NOMO-1 treated with dmso at 0.1 percent for 144 hours (cell line): ENCODE measurements at regions not wholly inside any gene's neighbourhood (a gene's known extent, or its start where the extent isn't known, plus 50 kb on each side); places are given as distances from the start of the nearest gene placed in this dataset.

Experiments
- DNase-seq: peaks from one replicate; lab custom pipeline; 2025; ENCODE audit not compliant: unreplicated experiment; lab: John Stamatoyannopoulos, UW

DNA sequence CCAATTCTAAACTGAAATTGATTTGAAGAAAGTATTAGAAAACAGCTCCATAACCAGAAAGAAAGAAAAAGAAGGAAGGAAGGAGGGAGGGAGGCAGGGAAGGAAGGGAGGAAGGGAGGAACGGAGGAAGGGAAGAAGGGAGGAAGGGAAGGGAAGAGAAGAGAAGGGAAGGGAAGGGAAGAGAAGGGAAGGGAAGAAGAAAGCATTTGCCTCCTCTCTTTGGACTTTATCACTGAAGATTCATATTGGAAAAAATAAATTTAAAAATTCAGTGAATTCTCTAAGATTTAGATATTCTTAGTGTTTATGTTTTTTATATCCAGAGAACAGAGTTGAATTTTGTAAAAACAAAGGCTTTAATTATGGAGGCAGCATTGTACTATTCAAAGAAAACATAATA lies 68.5 kb upstream of the NXT1 start:
- no peak for DNase-seq

DNA sequence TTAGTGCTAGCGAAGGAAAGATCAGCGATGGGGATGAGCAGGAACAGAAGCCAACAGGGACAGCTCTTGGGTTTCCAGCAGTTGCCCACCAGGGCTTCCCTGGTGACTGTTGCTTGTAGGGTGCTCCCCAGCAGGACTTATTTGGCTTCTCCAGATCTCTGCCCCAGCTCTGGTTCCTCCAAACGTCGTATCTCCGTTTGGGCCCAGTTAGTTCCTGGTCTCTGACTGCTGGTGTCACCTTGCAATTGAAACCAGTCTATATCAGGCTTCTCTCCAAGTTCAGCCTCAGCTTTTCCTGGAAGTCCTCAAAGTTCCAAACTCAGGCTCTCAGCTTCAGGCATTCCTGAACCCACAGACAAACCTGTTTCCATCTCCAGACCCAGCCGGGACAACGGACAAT lies 70.8 kb upstream of the NXT1 start:
- no peak for DNase-seq

DNA sequence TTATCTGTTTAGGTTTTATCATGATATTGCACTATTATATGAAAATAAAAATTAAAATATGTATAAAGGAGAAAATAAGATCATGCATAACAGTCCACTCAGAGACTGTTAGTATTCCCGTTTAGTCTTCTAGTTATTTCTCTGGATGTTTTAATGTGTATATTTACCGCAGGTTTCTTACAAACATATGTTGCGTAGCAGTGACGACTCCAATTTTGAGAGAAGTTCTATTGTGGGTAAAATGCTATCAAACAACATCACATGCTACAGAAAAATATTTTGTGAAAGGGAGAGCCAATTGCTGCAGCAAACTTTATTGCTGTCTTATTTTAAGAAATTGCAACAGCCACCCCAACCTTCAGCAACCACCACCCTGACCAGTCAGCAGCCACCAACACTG lies 72.4 kb upstream of the NXT1 start:
- DNase-seq, result no peak

DNA sequence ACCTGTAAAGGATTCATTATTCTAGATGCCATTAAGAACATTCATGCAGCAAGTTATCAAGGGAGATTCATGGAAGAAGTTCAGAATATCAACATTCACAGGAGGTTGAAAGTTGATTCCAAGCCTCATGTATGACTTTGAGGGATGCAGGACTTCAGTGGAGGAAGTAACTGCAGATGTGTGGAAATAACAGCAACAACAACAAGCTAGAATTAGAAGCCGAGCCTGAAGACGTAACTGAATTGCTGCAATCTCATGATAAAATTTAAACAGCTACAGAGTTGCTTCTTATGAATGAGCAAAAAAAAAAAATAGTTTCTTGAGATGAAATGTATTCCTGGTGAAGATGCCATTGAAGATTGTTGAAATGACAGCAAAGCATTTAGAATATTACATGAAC lies 73.3 kb upstream of the NXT1 start:
- DNase-seq, result peak; percentile 23

DNA sequence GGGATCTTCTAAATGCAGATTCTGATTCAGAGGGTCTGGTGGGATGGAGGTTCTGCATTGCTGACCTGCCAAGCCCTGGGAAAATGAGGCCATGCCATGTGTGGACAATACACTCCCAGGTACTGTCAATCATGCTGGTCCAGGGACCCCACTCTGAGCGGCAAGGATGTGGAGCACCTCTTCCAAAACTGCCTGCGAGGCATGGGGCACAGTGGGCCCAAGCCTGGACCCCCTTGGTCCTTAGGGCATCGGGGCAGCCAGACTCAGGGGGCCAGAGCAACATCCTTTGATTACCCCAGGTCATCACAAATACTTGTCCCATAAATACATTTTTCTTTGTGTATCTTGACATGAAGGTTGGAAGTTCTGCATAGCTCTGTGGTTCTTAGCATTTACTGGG lies 76.8 kb upstream of the NXT1 start:
- no peak for DNase-seq

DNA sequence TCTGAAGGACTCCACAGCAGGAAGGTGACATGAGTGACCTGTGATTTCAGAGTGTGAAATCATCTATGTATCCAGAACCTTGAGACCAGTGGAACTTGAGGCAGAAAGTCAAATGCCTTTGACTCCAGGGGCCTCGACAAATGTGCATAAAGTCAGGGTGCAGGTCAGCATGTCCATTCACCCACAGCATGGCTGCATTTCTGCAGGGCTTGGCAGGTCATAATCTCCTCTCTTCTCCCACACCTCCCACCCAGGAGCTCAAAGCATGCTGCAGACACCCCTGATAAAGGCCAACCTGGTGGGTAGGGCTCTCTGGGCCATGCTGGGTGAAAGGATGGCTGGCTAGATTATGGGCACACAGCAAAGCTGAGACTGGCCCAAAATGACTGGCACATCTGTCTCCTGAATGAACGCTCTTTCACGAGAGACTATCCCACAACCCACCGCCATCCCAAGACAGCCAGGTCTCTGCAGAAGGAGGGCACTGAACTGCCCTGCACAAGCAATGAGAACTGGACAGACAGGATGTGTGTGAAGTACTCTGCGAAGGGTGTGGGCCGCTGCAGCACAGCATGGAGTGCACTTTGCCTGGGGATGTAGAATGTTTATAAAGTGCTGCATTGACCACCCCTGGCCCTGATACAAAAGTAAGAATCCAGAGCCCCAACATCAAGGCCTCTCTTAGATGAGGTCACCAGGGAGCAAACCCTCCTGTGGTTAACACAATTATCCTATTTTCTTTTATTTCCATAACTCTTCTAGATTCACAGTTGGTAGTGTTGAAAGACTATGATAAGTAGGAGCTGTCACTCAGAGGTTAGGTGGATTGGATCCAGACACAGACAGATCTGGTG lies 78.2 kb upstream of the NXT1 start:
- no peak for DNase-seq

DNA sequence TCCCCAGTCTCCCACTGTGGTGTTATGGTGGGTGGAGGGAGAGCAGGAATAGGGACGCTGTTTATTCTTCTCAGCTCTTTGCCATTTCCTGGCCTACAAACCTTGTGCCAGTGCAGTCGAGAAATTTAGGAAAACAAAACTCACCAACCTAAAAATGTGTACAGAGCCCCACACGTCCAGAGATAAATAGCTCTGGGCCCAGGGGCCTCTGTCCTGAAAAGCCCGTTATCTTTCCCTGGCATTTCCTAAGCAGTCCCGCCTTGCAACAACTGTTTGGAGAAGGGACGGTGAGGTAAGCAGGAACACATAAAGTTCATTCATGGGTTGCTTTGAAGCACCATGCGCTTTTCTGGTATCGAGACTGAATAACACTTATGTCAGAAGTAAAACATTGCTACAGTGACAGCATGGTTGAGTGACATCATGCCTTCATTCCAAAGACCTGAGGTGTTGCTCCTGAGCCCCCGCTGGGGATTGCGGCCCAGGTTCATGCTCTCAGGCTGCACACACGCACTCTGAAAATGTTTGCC lies 80.1 kb upstream of the NXT1 start:
- no peak for DNase-seq

DNA sequence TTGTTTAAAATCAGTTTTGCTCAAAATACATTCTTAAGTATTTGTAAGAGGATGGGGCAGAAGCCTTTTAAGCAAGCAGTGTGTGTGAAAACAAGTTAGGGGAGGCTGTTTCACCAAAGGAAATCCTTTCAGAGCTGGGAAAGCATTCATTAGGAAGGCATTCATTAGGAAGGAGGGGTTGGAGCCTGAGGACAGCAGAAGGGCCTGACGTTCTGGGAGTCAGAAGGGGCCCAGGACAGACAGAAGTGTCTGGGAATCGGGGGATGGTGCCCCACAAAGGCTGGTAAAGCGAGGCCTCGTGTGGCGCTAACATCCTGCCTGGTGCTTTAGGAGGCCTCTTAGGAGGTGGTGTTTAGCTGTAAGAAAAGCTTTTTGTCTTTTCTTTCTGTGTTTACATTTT lies 80.6 kb upstream of the NXT1 start:
- no peak for DNase-seq

DNA sequence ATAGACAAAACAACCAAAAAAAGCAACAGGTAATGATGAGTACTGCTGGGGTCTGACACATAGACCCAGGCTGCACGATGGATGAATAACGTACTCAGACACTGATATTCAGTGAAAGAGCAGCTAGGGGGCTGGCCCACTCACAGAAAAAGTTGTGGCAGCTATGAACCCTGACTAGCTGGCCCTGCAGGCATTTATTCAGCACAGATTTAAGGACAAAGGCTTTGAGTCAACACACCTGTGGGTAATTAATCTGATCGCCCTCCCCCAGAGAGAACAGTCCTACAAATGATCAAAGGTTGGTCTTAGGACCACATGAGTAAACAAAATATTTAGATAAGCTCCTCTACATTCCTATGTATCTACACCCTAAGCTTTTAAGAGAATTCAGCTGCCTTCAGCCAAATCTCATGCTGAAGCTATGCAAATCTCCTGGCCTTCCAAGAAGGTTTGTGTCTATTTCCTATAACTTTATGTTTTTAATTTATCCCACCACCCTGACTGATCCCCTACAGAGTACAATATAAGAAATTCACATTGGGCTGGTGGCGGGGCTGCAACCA lies 81.7 kb upstream of the NXT1 start:
- no peak for DNase-seq

DNA sequence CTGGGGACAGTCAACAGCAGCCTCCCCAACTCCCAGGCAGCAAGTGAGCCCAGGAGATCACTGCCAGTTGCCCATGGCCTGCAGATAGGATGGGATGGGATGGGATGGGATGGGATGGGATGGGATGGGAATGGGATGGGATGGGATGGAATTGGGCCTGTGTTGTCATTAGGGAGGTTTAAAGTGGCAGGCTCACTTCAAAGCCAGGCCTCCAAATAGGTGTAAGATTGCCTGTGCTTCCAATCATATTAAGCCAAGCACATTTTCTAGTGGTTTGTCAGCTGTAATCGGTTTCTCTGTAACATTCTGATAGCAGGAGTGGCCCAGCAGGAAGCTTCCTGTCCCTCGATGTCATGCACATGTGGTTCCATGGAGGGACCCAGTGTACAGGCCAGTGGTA lies 82.7 kb upstream of the NXT1 start:
- DNase-seq, result no peak

DNA sequence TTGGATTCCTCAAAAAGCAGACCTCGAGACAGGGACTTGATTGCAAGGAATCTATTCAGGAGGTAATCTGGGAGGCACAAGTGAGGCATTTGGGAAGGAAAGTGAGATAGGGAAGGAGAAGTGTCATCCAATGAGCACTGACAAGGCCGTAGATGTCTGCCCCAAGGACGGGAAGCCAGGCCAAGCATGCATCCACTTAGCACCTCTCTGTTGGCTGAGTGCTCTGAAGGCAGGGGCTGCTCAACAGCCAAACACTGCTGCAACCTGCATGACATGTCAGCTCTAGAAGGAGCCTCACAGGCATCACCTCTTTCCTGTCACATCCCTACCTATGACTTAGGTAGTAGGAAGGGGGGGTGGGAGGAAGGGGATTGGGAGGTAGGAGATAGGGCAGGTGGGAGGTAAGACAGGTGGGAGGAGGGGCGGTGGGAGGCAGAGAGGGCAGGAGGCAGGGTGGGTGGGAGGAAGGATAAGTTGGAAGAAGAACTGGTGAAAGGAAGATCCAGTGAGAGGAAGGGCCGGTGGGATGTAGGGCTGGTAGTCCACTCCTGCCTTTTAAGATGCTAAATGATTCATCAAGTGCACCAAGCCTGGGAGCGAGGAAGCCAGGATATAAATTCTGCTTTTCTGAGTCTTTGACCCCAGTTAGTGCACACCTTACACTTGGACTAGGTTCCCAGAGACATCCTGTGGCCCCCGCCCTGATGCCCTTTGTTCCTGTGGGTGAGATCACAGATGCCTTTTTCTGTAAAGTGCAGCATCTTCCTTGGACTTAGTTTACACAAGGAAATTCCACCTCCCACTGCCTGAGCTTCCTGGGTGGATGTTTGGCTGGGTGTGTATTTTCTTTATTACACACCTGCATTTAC lies 83.8 kb upstream of the NXT1 start:
- DNase-seq, result no peak

DNA sequence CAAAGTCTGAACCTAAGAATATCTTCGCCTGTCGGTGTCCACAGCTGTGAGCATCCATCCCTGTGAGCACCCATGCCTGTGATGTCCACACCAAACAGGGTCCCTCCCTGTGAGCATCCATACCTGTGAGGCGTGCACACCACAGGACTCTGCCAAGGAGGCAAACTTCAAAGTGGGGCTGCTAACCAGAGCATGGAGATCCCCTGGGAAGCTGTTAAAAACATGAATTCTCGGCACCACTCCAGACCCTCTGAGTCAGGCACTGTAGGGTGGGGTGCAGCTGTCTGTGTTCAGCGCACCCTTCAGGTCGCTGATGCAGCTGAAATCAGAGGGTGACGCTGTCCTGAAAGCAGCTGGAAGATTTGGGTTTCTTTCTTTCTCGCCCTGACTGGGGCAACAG lies 85.4 kb upstream of the NXT1 start:
- DNase-seq, result no peak

DNA sequence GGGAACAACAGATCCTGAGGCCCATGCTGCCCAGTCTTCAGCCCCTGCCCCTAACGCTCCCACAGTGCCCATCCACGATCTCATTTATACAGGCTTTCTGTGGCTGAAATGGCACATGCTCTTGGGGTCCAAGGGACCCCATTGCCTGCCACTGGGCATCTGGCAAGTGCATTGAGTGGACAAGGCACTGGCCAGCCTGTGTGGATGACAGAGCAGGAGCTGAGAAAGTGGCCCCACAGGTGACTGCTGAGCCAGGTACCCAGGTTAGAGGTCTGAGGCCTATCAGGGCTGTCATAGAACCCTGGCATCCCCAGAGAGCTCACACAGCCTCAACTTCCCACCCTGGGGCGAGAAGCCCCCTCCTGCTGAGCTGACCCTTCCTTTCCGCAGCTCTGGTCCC lies 86.0 kb upstream of the NXT1 start:
- DNase-seq, result no peak

DNA sequence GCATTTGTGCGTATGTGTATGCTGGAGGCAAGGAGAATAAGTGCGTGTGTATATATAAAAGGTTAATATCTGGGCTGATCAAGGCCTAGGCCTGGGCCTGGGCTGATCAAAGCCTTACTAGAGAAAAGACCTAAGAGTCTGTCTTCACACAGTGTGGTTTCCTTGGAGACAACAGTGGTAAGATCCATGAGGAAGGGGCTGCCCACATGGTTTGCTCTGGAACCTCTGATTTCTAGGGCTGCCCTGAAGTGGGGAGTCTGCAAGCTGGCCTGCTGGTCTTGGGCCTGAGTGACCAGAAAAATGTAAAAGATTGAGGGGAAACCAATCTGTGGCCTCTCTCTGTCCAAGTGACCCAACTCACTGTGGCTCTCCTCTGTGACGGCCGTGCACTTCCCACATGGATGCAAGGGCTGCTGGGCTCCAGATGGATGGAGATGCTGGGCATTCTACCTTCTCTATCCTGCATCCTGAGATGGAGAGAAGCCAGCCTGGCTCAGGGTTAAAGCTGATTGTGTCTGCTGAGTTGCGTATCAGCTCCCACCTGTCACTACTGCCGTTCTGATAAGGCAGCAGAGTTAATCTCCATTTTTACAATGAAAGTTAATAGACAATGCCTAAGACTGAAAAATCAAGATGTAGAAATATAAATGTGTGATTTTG lies 90.3 kb upstream of the NXT1 start:
- no peak for DNase-seq

DNA sequence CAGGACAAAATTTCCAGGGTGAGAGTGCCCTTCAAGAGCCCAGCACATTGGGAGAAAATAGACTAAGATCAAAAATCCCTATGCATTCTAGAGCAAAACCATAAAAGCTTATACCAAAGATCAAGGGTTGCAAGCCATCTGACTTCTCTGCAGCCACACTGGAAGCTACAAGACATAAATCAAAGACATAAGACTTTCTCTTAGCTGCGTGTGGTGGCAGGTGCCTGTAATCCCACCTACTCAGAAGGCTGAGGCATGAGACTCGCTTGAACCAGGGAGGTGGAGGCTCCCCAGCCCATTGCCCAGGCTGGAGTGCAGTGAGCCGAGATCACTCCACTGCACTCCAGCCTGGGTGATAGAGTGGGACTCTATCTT lies 91.9 kb upstream of the NXT1 start:
- no peak for DNase-seq

DNA sequence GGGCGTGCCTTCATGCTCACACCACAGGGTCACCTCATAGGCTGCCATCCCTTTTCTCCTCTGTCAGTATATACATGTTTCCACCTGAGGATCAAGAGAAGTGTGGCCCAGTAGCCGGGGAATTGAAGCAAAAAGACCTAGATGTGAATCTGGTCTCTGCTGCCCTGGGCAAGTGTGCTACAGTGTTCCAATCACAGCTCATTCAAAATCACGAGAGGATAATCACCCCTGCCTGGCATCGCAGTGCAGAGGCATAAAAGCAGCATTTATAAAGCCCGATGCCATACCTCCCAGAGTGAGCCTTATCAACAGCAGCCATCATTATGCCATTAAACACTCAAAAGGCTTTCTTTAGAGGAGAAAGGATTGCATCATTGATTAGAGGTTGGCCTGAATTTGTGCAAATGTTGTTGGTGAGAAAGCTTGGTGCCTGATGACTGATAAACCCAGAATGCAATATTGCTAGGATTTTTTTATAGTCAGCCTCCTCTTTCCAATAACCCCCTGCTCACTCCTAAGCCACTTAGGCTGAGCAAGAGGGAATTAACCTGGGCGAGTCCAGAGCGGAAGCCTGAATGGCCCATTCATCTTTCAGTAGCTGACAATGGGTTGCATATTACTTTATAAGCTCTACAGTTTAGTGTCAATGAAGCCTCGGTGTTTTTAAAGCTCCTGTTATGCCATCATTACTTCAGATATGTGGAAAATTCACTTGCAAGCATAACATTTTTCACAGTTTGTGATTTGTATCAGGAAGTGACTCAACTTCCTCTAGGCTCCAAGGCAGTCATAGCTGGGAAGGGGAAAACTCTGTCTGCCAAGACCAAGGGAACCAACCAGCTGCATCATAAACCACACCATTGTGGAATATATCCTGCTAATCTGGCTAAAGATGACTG lies 92.5 kb upstream of the NXT1 start:
- DNase-seq, result no peak

DNA sequence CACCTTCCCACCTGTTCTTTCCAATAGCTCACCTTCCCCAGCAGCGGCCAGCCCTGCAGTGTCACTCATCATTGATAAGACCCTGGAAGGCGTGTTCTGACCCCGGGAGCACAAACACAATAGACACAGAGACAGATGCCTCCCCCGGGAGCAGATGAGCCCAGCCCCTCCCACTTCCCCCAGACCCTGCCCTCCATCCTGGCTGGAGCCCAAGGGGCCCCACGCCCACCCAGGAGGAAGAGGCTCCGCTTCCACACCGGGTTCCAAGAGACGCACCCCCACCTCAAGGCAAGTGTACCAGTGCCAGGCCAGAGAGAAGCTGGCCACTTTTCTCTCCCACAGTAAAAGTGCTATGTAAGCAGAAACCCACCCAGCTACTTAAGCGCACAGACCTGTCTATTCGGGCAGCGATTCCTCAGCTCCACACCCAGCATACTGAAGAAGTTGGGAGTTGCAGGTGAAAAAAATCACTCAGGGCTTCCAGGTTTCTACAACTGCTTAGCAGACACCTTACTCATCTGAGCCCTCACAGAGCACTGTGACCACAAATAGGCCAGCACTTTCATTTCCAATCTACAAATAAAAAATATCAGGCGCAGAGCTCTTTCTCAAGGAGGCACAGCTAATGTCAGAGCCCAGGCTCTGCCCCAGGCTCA lies 93.4 kb upstream of the NXT1 start:
- no peak for DNase-seq

DNA sequence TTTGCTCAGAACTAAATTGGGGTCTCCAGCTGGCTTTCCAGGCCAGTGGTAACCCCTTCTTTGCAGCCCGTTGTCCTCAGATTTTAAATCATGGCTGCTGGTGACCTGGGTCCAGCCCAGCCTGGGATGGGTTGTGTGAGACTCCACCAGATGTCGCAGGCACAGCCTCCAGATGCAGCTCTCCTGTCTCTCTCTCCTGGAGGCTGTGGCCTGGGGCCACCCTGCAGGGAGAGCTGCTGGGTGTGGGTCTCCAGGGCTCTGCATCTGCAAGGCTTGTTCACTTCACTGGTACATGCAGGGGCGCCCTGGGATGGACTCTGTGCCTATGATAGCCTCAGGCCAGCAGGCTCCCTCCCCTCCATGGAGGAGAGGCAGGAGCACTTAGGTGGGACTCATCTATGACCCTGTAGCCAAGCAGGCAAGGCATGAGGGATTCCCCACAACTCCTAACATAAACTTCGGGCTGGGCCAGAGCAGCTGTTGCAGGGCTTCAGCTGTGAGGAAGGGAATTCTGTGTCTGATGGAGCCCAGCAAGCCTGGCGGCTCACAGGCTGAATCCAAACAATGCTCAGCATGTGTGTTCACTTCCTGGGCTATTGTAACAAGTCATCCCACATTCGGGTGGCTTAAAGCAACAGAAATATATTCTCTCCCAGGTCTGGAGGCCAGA lies 94.7 kb upstream of the NXT1 start:
- DNase-seq, result no peak

DNA sequence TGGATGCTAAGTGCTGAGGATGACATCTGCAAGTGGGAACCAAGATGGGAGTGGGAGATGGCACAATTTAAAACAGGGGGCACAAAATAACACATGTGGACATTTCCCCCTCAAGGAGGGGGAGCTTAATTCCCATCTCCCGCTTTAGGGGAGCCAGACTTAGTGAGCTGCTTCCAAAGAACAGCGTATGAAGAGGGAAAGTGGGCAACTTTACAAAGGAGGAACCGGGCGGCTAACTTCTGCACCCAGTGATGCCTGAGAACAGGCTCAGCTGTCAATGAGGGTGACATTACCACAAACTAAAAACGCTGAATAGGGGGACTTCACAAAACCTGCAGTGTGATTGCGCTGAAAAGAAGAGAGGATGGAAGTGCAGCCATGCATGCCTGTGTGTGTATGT lies 95.5 kb upstream of the NXT1 start:
- no peak for DNase-seq
